HG02642 (cell line): ENCODE measurements at regions not wholly inside any gene's neighbourhood (a gene's known extent, or its start where the extent isn't known, plus 50 kb on each side); places are given as distances from the start of the nearest gene placed in this dataset.

ENCODE experiments used
- ATAC-seq: cut with Tn5 transposase; IDR thresholded peaks from one replicate; pipeline ENCODE4 v1.9.1; 2021; ENCODE audit warnings: mild to moderate bottlenecking; ENCODE audit not compliant: unreplicated experiment, poor library complexity

DNA sequence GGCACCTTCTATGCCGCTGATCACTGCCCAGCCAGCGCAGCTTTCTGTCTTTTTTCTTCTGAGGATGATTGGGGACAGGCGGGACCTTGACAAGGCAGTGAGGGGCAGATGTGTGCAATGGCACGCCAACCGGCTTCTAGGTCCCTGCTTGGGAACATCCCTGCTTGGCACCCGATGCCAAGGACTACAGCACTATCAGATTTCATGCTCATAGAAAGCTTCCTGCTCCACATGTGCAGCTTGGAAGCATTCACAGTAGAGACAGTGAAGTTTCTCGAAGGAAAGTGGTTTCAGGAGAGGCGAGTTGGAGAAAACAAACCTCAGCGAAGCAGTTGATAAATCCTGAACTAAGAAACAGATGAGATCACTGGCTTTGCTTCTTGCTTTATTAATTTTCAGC is 267.5 kb upstream of the HABP2 start:
- ATAC-seq: no peak

DNA sequence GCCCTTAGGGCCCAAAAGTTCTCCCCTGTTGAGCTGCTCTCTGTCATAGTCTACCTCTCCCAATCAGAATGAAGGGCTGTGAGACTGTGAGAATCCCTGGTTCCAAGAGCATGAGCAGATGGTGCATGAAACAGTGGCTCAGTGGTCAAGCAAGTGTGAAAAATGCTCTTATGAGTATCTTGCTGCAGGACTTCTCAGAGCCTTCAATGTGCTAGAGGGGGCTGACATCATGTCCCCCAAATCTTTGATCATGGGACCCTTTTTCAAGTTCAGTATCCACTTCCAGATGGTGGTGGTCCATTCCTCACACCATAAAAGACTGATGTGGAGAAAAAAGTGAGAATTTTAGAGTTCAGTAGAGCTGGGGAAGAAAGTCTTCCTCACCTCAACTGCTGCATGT is 265.3 kb upstream of the HABP2 start:
- no peak for ATAC-seq

- ATAC-seq: no peak
These were observed 262.7 kb upstream of the HABP2 start for GRCh38 chr10:113290137-113290536.

- ATAC-seq: no peak
These were observed 261.4 kb upstream of the HABP2 start for GRCh38 chr10:113291413-113291812.

- ATAC-seq: no peak
These were observed 260.8 kb upstream of the HABP2 start for GRCh38 chr10:113292086-113292485.

DNA sequence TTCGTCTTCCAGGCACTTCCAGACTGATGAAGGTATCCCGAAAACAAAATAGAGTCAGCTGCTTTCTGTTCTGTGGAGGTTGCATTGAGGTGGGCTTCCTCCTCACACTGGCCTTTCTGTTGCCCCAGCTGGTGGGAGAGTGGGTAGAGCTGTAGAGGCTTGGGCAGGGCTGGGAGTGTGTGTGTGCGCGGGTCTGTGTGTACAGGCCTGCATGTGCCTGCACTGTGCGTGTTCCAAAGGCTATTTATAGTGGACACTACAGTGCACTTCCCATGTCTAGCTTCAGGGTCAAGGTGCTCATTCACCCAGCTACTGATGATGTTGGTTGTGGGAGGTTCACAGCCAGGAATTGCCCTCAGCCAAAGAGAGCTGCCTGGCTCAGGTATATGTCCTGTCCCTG is 260.1 kb upstream of the HABP2 start:
- ATAC-seq: no peak

DNA sequence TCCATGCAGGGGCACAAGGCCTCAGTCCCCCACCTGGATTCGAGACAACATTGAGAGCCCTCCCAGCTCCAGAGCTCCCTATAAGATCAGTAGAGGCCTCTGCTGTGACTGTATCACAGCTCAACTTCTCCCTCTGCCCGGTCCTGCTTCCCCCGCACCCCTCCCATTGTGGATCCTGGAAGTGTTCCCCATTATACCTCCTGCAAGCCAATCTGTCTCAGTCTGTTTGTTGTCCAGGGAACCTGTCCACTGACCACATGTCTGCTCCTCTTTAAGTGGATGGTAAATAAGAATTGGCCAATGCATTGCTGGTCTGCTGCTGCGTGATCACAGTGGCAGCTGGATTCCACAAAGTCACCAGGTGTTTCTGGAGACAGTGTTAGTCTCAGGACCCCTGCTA is 259.7 kb upstream of the HABP2 start:
- ATAC-seq: no peak

- ATAC-seq: no peak
These were observed 258.0 kb upstream of the HABP2 start for GRCh38 chr10:113294868-113295267.

GRCh38 chr10:113297226-113297625 is 255.6 kb upstream of the HABP2 start:
- no peak for ATAC-seq

GRCh38 chr10:113298616-113299015 is 254.2 kb upstream of the HABP2 start:
- no peak for ATAC-seq

- no peak for ATAC-seq
These were observed 252.7 kb upstream of the HABP2 start for GRCh38 chr10:113300201-113300600.

GRCh38 chr10:113300617-113301016 is 252.2 kb upstream of the HABP2 start:
- ATAC-seq: peak; percentile 61

DNA sequence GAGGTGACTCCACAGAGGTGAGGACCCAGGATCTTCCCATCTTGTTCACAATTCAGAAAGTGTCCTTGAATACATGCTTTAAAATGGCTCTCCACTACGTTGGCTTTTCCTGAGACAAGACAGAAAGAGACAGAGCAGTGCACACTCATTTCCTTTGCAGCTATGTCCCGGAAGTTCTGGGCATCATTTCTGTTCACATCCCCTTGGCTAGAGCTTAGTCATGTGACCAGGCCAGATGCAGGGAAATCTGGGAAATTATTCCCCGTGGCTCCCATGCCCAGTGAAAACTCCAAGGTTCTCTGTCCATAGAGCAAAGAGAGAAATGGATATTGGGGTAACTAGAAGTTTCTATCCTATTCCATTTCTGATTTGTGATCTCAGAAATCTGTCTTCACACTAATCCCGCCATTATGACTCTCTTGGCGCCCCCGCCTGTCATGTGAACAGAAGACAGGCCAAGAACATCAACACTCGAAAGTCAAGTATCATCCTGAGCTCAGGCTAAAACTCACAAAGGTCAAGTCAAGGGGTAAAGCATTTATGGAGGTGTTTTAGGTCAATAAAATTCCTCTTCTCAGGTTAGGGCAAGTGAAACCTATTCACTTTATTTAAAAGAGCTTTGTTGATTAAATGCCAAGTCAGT is 251.4 kb upstream of the HABP2 start:
- no peak for ATAC-seq

GRCh38 chr10:113302062-113302461 is 250.8 kb upstream of the HABP2 start:
- no peak for ATAC-seq

GRCh38 chr10:113303544-113304146 is 249.2 kb upstream of the HABP2 start:
- ATAC-seq: no peak

DNA sequence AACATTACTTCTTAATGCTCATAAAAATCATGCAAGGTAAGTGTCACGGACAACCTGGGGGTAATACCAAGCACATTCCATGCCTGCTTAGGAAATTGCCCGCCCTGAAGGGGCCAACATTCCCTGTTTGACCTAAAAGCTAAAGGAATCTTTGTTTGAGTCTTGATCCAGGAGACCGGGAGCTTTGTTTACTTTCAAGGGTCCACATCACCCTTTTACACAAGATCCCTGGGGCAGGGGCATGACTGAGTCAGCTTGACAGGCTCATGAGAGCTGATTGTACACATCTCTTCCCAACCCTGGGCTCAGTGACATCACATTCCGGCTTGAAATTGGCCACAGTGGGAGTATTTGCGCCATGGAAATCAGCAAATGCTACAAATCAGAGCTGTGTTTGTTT is 248.1 kb upstream of the HABP2 start:
- no peak for ATAC-seq

GRCh38 chr10:113305871-113306270 is 247.0 kb upstream of the HABP2 start:
- ATAC-seq: no peak

DNA sequence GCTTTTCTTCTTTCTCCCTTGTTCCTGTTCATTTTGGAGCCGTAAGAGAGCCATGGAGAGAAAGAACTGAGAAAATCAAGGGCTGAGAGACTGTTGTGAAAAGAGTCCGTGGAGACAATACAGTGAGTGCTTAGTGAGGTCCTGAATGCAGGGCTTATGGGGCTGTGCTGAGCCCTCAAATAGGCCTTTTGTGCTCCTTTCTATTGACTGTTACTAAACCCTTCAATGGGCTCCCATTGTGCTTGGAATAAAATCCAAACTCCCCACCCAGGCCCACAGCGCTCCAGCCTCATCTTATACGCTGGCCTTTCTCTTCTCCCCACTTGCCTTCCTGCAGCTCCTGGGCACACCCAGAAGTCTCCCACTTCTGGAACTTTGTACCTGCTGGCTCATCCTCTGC is 243.1 kb upstream of the HABP2 start:
- no peak for ATAC-seq

DNA sequence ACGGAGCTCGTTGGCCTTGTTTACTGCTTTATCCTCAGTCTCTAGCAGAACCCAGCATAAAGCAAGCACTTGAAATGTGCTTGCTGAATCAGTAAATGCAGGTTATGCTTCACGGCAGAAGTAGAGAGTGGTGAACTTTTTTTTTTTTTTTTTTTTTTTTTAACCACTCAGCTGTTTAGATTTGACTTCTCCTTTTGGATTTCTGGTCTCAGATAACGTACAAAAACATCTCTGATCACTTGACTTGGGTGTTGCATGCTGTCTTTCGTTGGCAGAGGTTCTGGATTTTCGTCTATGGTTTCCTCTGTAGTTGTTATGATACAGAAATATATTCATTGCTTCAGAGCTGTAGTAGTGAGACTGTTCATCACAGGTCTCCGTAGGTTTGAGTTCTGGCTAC is 242.5 kb upstream of the HABP2 start:
- no peak for ATAC-seq

- ATAC-seq: no peak
These were observed 239.7 kb upstream of the HABP2 start for GRCh38 chr10:113313048-113313602.

GRCh38 chr10:113313722-113314121 is 239.1 kb upstream of the HABP2 start:
- ATAC-seq: no peak

DNA sequence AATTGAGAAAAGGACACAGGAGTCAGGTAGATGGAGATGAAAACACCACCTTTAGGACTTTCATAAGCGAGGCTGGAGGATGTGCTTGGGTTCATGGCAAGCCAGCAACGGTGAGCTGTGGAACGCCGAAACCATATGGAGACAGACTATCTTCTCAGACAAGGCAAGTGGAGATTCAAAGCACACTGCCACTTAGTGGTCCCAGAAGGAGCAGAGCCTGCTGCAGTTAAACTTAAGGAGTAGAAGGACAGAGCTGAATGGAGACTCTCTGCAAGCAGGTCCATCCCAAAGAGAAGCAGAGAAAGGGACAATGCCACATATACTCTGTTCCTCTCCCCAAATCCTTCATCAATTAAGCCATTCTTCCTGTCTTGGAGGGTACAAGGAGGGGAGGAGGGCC is 236.3 kb upstream of the HABP2 start:
- no peak for ATAC-seq
